ENCODE measurements at regions not wholly inside any gene's neighbourhood (a gene's known extent, or its start where the extent isn't known, plus 50 kb on each side); places are given as distances from the start of the nearest gene placed in this dataset.

GRCh38 chr15:81890496-81890895 is 155.3 kb downstream of the MEX3B start:
- TF ChIP-seq EZH2 (IDR thresholded peaks at IDR 0.05) = no peak
- TF ChIP-seq CTCF (IDR thresholded peaks at IDR 0.05) = no peak
- no peak for TF ChIP-seq EZH2phosphoT487 (IDR thresholded peaks at IDR 0.05)
- H3F3A ChIP-seq (ENCODE audit: low read depth) = no peaks in the 10 kb centered on the region
- Mint-ChIP-seq H3K9me3 (peaks cover 5% of the 10 kb centered on the region), H3K4me3 (no peak overlapping the region), H3K4me1 (peaks cover 6% of the 10 kb centered on the region), H3K27ac (no peak overlapping the region), H3K27me3 (ENCODE audit: insufficient read depth, low read depth) (peaks cover 5% of the 10 kb centered on the region), H3K36me3 (no peaks in the 10 kb centered on the region)
- no peaks in the 10 kb centered on the region for H3K27me3 ChIP-seq
- H3K36me3 ChIP-seq = no peaks in the 10 kb centered on the region
- peaks cover 5% of the 10 kb centered on the region for H3K4me1 ChIP-seq
- H3K79me2 ChIP-seq (ENCODE audit: low read depth) = no peaks in the 10 kb centered on the region
- H4K20me1 ChIP-seq (ENCODE audit: low read depth) = no peaks in the 10 kb centered on the region
- H3K4me3 ChIP-seq = no peak overlapping the region
- H3K4me2 ChIP-seq = no peak overlapping the region
- H2AFZ ChIP-seq (replicated peaks) = no peak overlapping the region
- H3K27ac ChIP-seq = no peak overlapping the region
- no peaks in the 10 kb centered on the region for H3K9me3 ChIP-seq (ENCODE audit: low read depth)
- no peak overlapping the region for H3K9ac ChIP-seq
- no peak for DNase-seq (ENCODE audit: low spot score)

DNA sequence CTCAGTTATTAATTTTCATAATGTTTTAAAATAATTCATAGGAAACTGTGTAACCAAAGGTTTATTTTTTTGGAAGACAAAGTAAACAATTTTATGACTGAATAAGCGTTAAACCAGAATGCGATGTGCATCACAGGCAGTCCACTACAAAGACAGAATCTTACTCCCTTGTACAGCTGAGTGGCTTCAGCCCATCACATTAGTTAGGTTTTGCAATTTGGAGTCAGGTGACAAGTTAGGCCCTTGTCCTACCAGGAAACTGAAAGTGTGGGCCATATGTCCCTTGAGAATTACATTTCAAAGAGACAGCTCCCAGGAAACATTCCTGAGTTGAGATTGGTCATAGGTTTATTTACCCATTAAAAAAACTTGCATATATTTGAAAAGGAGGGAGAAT is 156.3 kb downstream of the MEX3B start:
- Mint-ChIP-seq H3K4me3 (no peak overlapping the region), H3K9me3 (peaks cover 5% of the 10 kb centered on the region), H3K27me3 (ENCODE audit: insufficient read depth, low read depth) (peaks cover 5% of the 10 kb centered on the region), H3K27ac (no peak overlapping the region), H3K4me1 (peaks cover 5% of the 10 kb centered on the region), H3K36me3 (no peaks in the 10 kb centered on the region)
- DNase-seq (ENCODE audit: low spot score) = no peak
- no peak overlapping the region for H2AFZ ChIP-seq (replicated peaks)
- peaks cover 9% of the 10 kb centered on the region for H3K4me1 ChIP-seq
- H3K27me3 ChIP-seq = no peaks in the 10 kb centered on the region
- no peaks in the 10 kb centered on the region for H4K20me1 ChIP-seq (ENCODE audit: low read depth)
- no peaks in the 10 kb centered on the region for H3F3A ChIP-seq (ENCODE audit: low read depth)
- no peaks in the 10 kb centered on the region for H3K79me2 ChIP-seq (ENCODE audit: low read depth)
- H3K4me3 ChIP-seq = no peak overlapping the region
- TF ChIP-seq CTCF (IDR thresholded peaks at IDR 0.05) (no peak), EZH2phosphoT487 (IDR thresholded peaks at IDR 0.05) (no peak), EZH2 (IDR thresholded peaks at IDR 0.05) (no peak)
- H3K9ac ChIP-seq = no peak overlapping the region
- H3K27ac ChIP-seq = no peak overlapping the region
- no peaks in the 10 kb centered on the region for H3K9me3 ChIP-seq (ENCODE audit: low read depth)
- no peak overlapping the region for H3K4me2 ChIP-seq
- no peaks in the 10 kb centered on the region for H3K36me3 ChIP-seq

DNA sequence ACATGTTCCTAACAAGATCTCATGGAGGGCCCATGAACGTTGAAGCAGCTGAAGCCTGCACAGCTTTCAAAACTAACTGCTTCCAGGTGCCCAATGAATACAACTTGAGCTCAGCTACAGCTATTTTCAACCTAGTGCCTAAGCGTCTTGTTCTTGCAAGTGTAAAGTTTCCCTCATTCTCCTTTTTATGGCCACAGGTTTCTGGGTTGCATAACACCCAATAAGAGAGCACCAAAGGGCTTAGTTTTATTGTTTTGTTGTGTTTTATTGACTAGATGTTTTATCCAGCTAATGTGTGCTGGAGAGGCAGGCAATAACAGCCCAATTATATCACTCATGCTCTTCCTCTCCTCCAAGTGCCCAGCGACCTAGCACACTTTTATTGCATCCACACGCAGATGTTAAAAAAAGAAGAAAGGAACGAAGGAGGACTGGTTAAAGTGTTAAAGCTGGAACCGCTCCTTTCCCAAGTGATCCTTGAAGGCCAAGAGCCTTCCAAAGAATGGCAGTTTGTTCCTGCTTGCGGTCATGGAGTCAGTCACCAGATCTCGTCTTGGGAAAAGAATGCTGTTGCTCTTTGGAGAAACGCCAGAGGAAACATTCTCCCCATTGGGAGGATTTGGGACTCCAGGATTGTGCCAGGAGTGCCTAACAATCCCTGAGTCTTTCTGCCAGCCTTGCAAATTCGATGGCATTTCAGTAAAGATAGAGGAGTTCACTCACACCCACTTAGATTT is 156.9 kb downstream of the MEX3B start:
- no peaks in the 10 kb centered on the region for H3F3A ChIP-seq (ENCODE audit: low read depth)
- Mint-ChIP-seq H3K4me1 (peaks cover 9% of the 10 kb centered on the region), H3K4me3 (no peak overlapping the region), H3K9me3 (peaks cover 5% of the 10 kb centered on the region), H3K27ac (no peak overlapping the region), H3K27me3 (ENCODE audit: insufficient read depth, low read depth) (peaks cover 2% of the 10 kb centered on the region), H3K36me3 (no peaks in the 10 kb centered on the region)
- H3K27ac ChIP-seq = no peak overlapping the region
- no peaks in the 10 kb centered on the region for H4K20me1 ChIP-seq (ENCODE audit: low read depth)
- no peak overlapping the region for H3K9ac ChIP-seq
- H3K36me3 ChIP-seq = no peaks in the 10 kb centered on the region
- no peaks in the 10 kb centered on the region for H3K27me3 ChIP-seq
- H2AFZ ChIP-seq (replicated peaks) = no peak overlapping the region
- H3K79me2 ChIP-seq (ENCODE audit: low read depth) = no peaks in the 10 kb centered on the region
- H3K4me3 ChIP-seq = no peak overlapping the region
- no peaks in the 10 kb centered on the region for H3K9me3 ChIP-seq (ENCODE audit: low read depth)
- no peak overlapping the region for H3K4me2 ChIP-seq
- no peak for DNase-seq (ENCODE audit: low spot score)
- no peak for TF ChIP-seq EZH2 (IDR thresholded peaks at IDR 0.05)
- TF ChIP-seq EZH2phosphoT487 (IDR thresholded peaks at IDR 0.05) = no peak
- TF ChIP-seq CTCF (IDR thresholded peaks at IDR 0.05) = no peak
- H3K4me1 ChIP-seq = peaks cover 13% of the 10 kb centered on the region

Measured in neural progenitor cell (in vitro differentiated cells).